ENCODE measurements at regions not wholly inside any gene's neighbourhood (a gene's known extent, or its start where the extent isn't known, plus 50 kb on each side); places are given as distances from the start of the nearest gene placed in this dataset.

DNA sequence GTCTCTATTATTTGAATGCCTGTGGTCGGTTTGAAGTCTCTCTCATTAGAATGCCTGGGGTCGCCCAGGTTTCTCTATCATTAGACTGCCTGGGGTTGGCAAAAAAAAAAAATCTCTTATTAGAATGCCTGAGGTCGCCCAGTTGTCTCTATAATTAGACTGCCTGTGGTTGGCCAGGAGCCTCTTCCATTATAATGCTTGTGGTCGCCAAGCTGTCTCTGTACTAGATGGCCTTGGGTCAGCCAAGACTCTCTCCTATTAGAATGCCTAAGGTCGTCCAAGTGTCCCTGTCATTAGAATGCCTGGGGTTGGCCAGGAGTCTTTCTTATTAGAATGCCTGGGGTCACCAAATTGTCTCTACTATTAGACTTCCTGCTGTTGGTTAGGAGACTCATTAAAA lies 2228.4 kb downstream of the TP53TG3F start:
- DNase-seq: no peak

DNA sequence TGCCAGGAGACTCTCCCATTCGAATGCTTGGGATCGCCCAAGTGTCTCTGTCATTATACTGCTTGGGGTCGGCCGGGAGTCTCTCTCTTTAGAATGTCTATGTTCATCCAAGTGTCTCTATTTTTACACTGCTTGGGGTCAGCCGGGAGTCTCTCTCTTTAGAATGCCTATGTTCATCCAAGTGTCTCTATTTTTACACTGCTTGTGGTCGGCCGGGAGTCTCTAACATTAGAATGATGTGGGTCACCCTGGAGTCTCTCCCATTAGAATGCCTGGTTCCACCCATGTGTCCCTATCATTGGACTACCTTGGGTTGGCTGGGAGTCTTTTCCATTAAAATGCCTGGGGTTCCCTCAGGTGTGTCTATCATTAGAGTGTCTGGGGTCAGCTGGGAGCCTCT lies 2230.4 kb downstream of the TP53TG3F start:
- DNase-seq: no peak

GRCh38 chr16:35690413-35690812 lies 2231.0 kb downstream of the TP53TG3F start:
- DNase-seq: no peak

- no peak for DNase-seq
These were observed 2231.6 kb downstream of the TP53TG3F start for GRCh38 chr16:35691057-35691456.

GRCh38 chr16:35692824-35693223 lies 2233.4 kb downstream of the TP53TG3F start:
- no peak for DNase-seq

DNA sequence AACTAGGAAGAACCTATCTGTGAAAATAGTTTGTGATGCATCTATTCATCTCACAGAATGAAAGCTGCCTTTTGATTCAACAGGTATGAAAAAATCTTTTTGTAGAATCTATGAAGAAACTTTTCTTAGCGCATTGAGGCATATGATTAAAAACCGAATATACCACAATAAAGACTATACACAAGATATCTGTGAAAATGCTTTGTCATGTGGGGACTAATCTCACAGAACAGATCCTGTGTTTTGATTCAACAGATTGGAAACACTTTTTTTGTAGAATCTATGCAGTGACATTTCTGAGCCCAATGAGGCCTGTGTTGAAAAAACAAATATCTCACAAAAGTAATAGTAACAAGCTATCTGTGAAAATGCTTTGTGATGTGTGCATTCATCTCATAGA lies 2247.5 kb downstream of the TP53TG3F start:
- DNase-seq: no peak

- DNase-seq: no peak
These were observed 2252.0 kb downstream of the TP53TG3F start for GRCh38 chr16:35711435-35711834.

GRCh38 chr16:35711958-35712357 lies 2252.5 kb downstream of the TP53TG3F start:
- DNase-seq: no peak

DNA sequence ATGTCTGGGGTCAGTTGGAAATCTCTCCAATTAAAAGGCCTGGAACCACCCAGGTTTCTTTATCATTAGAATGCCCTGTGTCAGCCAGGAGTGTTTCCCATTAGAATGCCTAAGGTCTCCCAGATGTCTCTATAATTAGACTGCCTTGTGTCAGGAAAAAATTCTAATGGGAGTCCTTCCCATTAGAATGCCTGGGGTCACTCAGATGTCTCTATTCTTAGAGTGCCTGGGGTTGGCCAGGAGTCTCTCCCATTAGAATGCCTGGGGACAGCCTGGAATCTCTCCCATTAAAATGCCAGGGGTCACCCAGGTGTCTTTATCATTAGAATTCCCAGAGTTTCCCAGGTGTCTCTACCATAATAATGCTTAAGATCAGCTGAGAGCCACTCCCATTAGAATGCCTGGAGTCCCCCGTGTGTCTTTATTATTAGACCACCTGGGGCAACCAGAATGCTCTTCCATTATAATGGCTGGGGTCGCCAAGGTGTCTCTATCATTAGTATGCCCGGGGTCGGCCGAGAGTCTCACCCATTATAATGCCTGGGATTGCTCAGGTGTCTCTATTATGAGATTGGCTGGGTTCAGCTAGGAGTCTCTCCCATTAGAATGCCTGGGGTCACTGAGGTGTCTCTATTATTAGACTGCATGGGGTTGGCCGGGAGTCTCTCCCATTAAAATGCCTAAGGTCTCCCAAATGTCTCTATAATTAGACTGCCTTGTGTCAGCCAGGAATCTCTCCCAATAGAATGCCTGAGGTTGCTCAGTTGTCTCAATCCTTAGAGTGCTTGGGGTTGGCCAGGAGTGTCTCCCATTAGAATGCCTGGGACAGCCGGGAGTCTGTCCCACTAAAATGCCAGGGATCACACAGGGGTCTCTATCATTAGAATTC lies 2254.6 kb downstream of the TP53TG3F start:
- no peak for DNase-seq

- DNase-seq: no peak
These were observed 2255.3 kb downstream of the TP53TG3F start for GRCh38 chr16:35714665-35715064.

GRCh38 chr16:35724551-35724950 lies 2265.1 kb downstream of the TP53TG3F start:
- no peak for DNase-seq

- DNase-seq: no peak
These were observed 2266.5 kb downstream of the TP53TG3F start for GRCh38 chr16:35725949-35726348.

DNA sequence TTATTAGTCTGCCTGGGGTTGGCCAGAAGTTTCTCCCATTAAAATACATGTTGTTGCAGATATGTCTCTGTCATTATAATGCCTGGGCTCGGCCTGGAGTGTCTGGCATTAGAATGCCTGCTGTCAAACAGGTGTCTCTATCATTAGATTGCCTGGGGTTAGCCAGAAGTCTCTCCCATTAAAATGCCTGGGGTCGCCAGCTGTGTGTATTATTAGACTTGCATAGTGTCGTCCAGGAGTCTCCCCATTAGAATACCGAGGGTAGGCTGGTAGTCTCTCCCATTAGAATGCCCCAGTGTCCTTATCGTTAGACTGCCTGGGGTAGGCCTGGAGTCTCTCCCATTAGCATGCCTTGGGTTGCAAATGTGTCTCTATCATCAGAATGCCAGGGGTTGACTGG lies 2270.8 kb downstream of the TP53TG3F start:
- DNase-seq: no peak

- no peak for DNase-seq
These were observed 2272.1 kb downstream of the TP53TG3F start for GRCh38 chr16:35731341-35732040.

DNA sequence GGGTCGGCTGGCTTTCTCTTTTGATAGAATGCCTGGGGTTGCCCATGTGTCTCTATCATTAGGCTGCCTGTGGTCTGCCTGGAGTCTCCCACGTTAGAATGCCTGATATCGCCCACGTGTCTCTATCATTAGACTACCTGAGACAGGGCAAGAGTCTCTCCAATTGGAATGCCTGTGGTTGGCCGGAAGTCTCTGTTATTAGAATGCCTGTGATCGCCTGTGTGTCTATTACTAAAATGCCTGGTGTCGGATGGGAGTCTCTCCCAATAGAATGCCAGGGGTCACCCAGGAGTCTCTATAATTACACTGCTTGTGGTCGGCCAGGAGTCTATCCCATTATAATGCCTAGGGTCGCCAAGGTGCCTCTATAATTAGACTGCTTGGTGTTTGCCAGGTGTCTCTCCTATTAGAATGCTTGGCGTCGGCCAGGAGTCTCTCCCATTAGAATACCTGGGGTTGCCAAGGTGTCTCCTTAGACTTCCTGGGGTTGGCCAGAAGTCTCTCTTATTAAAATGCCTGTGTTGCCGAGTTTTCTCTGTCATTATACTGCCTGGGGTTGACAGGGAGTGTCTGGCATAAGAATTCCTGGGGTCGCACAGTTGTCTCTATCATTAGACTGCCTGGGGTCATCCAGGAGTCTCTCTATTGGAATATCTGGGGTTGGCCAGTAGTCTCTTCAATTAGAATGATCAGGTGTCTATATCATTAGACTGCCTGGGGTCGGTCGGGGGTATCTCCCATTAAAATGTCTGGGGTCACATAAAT lies 2272.8 kb downstream of the TP53TG3F start:
- DNase-seq: no peak

DNA sequence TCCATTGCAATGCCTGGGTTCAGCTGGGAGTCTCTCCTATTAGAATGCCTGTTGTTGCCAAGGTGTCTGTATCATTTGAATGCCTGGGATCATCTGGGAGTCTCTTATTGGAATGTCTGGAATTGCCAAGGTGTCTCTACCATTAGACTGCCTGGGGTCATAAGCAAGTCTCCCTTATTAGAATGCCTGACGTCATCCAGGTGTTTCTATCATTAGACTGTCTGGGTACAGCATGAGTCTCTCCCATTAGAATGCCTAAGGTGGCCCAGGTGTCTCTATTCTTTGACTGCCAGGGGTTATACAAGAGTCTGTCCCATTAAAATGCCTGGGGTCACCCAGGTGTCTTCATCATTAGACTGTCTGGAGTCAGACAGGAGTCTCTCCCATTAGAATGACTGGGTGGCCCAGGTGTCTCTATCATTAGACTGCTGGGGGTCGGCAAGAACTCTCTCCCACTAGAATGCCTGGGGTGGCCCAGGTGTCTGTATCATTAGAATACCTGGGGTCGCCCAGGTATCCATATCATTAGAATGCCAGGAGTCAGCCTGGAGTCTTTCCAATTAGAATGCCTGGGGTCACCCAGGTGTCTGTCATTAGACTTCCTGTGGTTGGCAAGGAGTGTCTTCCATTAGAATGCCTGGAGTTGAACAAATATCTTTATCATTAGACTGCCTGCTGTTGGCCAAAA lies 2274.0 kb downstream of the TP53TG3F start:
- no peak for DNase-seq

DNA sequence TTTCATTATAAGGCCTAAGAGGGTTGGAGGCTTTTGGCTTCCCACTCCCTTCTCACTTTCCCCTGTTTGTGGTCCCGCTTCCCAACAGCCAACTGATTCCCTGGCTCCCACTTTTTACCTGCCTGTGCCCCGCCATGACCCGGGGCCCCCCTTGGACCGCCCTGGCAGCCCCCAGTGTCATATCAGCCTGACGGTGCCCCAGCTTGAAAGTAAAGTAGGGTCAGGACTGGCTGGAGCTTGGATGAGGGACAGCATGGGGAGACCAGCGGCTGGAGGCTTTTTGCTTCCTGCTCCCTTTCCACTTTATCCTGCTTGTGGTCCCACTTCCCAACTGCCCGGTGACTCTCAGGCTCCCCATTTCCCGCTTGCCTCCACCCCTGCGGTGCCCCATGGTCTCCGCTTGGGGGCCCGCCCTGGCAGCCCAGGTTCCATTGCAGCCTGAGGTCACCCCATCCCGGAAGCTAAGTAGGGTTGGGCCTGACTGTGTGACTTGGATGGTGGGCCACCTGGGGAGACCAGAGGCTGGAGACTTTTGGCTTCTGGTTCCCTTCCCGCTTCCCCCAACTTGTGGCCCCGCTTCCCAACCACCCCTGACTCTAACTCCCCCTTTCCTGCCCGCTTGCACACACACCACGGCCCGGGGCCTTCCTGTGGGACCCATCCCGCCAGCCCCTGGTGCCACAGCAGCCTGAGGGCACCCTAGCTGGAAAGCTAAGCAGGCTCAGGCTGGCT lies 2274.7 kb downstream of the TP53TG3F start:
- DNase-seq: no peak

GRCh38 chr16:35734728-35735402 lies 2275.5 kb downstream of the TP53TG3F start:
- DNase-seq: no peak

DNA sequence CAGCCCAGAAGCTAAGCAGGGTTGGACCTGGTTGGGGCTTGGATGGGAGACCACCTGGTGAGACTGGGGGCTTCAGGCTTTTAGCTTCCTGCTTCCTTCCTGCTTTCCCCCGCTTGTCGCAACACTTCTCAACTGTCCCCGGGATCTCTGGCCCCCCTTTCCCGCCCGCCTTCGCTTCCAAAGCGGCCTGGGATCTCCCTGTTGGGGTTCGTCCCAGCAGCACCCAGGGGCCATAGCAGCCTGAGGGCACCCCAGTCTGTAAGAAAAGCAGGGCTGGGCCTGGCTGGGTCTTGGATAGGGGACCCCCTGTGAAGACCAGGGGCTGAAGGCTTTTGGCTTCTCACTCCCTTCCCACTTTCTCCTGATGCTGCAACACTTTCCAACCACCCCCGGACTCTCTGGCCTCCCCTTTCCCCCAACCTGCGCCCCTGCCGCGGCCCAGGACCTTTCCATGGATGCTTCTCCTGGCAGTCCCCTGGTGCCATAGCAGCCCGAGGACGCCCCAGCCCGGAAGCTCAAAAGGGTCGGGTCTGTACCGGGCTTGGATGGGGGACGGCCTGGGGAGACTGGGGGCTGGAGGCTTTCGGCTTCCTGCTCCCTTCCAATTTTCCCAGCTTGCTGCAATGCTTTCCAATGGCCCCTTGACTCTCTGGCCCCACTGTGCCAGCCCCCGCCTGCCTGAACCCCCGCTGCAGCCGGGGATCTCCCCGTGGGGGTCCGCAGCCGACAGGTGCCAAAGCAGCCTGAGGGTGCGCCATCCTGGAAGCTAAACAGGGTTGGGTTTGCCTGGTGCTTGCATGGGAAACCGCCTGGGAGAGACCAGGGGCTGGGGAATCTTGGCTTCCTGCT lies 2276.2 kb downstream of the TP53TG3F start:
- DNase-seq: no peak

DNA sequence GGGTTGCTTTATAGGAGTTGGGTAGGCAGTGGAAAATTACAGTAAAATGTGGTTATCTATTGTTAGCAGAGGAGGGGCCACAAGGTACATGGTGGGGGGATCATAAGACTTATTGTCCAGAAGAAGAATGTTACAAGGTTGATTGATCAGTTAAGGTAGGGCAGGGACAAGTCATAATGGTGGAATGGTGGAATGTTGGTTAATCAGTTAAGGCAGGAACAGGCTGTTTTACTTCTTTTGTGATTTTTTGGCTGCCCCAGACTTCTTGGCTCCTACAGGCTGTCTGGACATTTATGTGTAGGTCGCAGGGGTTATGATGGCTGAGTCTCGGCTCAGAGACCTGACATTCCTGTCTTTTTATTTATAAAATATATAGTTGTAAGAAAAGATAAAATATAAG lies 2277.1 kb downstream of the TP53TG3F start:
- no peak for DNase-seq

DNA sequence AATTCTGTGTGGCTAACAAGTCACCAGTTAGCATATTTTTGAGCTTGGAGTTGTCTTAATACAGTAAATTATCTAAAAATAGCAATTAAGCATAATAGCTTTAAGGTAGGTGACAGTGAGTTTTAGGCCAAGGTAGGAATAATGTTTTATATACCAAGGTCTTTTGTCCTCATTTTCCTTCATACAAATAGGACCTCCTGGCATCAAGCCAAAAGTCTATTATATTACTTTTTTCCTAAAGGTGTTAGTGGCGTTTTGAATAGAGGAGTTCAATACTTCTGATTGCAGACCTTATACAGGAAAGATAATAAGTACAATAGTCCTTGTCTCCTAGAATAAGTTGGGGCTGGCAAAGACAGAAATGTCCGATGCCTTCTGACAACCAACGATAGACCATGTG lies 2277.7 kb downstream of the TP53TG3F start:
- DNase-seq: no peak

Measured in right forelimb (tissue), 1 donor.